Neural cell (in vitro differentiated cells): ENCODE measurements at regions not wholly inside any gene's neighbourhood (a gene's known extent, or its start where the extent isn't known, plus 50 kb on each side); places are given as distances from the start of the nearest gene placed in this dataset.

Experiments
- CTCF ChIP-seq: fragments of 450-650 bp; IDR thresholded peaks from 2 replicates; pipeline ENCODE4 v1.5.1; 2014; ENCODE audit warnings: antibody characterized with exemption, mild to moderate bottlenecking, moderate library complexity; ENCODE audit not compliant: poor library complexity, severe bottlenecking
- EP300 ChIP-seq: fragments of 450-650 bp; conservative IDR thresholded peaks from 2 replicates; pipeline ENCODE4 v1.6.1; 2014; ENCODE audit warnings: antibody characterized with exemption, mild to moderate bottlenecking, moderate library complexity; ENCODE audit not compliant: poor library complexity, severe bottlenecking
- EZH2 ChIP-seq: fragments of 200-600, 300-800 bp; shearing (Covaris generic), sonication (generic); IDR thresholded peaks from 2 replicates; pipeline ENCODE4 v1.6.1; 2014; ENCODE audit warnings: antibody characterized with exemption, low read length, borderline replicate concordance, mild to moderate bottlenecking; ENCODE audit not compliant: insufficient read depth, poor library complexity, severe bottlenecking
- MXI1 ChIP-seq: fragments of 450-650 bp; conservative IDR thresholded peaks from 2 replicates; pipeline ENCODE4 v1.6.1; 2014; ENCODE audit warnings: antibody characterized with exemption, mild to moderate bottlenecking; ENCODE audit not compliant: poor library complexity, severe bottlenecking
- SMC3 ChIP-seq: fragments of 450-650 bp; conservative IDR thresholded peaks from 2 replicates; pipeline ENCODE4 v1.6.1; 2014; ENCODE audit warnings: antibody characterized with exemption, mild to moderate bottlenecking, moderate library complexity; ENCODE audit not compliant: poor library complexity

- TF ChIP-seq CTCF (no peak), SMC3 (no peak), MXI1 (no peak), EZH2 (no peak), EP300 (no peak)
These were observed 415.9 kb upstream of the KLF4 start for GRCh38 chr9:107905308-107906020.
